ENCODE measurements at regions not wholly inside any gene's neighbourhood (a gene's known extent, or its start where the extent isn't known, plus 50 kb on each side); places are given as distances from the start of the nearest gene placed in this dataset.

GRCh38 chr5:62982348-62982747 is 403.7 kb downstream of the LRRC70 start:
- no peak overlapping the region for H3K4me3 ChIP-seq
- H4K20me1 ChIP-seq (replicated peaks; ENCODE audit: control insufficient read depth, insufficient read depth, low read length), result no peaks in the 10 kb centered on the region
- no peak overlapping the region for H2AFZ ChIP-seq (ENCODE audit: low read depth, low read length)
- H3K79me2 ChIP-seq (ENCODE audit: control insufficient read depth, insufficient read depth, low read length), result no peaks in the 10 kb centered on the region
- H3K27me3 ChIP-seq (ENCODE audit: control insufficient read depth in 2 of 2, insufficient read depth in 2 of 2, low read length in 2 of 2), result no peaks in the 10 kb centered on the region
- DNase-seq (ENCODE audit: extremely low read depth in 1 of 4, low spot score in 3 of 4) (no peak), ATAC-seq (no peak), FAIRE-seq (no peak)
- in situ Hi-C loops (cut with MboI), result no loop called here
- no peak overlapping the region for H3K9ac ChIP-seq (ENCODE audit: insufficient read depth in 1 of 2, low read depth in 2 of 2, low read length in 2 of 2)
- H3K27ac ChIP-seq (ENCODE audit: extremely low read depth, low read depth, low read length), result no peak overlapping the region
- POLR2A ChIA-PET, result no interaction called here
- 0% methylated on average over 3 of the region's 3 CpGs for WGBS (ENCODE audit: insufficient coverage, low coverage, missing lambda C conversion rate)
- no peak overlapping the region for H3K4me2 ChIP-seq (ENCODE audit: insufficient read depth, low read length)
- no TSS peak for BruUV-seq (replicated peaks)
- intact Hi-C loops (cut with micrococcal nuclease), result no loop called here
- CTCF ChIA-PET (ENCODE audit: low intra/inter-chr PET ratio), result no interaction called here
- no peaks in the 10 kb centered on the region for H3K4me1 ChIP-seq (replicated peaks in 1 of 2; ENCODE audit: control insufficient read depth in 2 of 2, insufficient read depth in 2 of 2, low read length in 2 of 2)
- no peaks in the 10 kb centered on the region for H3K9me1 ChIP-seq (ENCODE audit: control insufficient read depth, insufficient read depth, low read length)
- no peaks in the 10 kb centered on the region for H3K9me3 ChIP-seq (replicated peaks; ENCODE audit: control insufficient read depth, insufficient read depth, low read depth, low read length)
- TF ChIP-seq DEAF1 (CRISPR knock-in tag; IDR thresholded peaks at IDR 0.05) (no peak), KLF13 (tag; IDR thresholded peaks at IDR 0.05; ENCODE audit: borderline replicate concordance, low read depth) (no peak), RAD21 (CRISPR knock-in tag; conservative IDR thresholded peaks at IDR 0.05 in 1 of 2, IDR thresholded peaks at IDR 0.05 in 1 of 2) (no peak), HMBOX1 (IDR thresholded peaks at IDR 0.05) (no peak), ZBTB12 (CRISPR knock-in tag; IDR thresholded peaks at IDR 0.05) (no peak), HIVEP1 (CRISPR knock-in tag; IDR thresholded peaks at IDR 0.05) (no peak), ARID3A (IDR thresholded peaks at IDR 0.05; ENCODE audit: borderline replicate concordance, low read depth, low read length) (no peak), ATF1 (CRISPR knock-in tag; IDR thresholded peaks at IDR 0.05) (no peak), ATF1 (tag; IDR thresholded peaks at IDR 0.05) (no peak), ZNF324 (CRISPR knock-in tag; IDR thresholded peaks at IDR 0.05) (no peak), ILK (tag; IDR thresholded peaks at IDR 0.05; ENCODE audit: borderline replicate concordance, low read depth) (no peak), SMAD4 (CRISPR knock-in tag; conservative IDR thresholded peaks at IDR 0.05) (no peak), ZBTB17 (CRISPR knock-in tag; IDR thresholded peaks at IDR 0.05) (no peak), ZNF445 (CRISPR knock-in tag; IDR thresholded peaks at IDR 0.05; ENCODE audit: low read depth) (no peak), SNRNP70 (optimal IDR thresholded peaks at IDR 0.05; ENCODE audit: low read depth, low read length) (no peak), PHB (CRISPR knock-in tag; IDR thresholded peaks at IDR 0.05) (no peak)
- H3K36me3 ChIP-seq (ENCODE audit: control insufficient read depth, insufficient read depth, low read length), result no peaks in the 10 kb centered on the region

Measured in K562 (cell line).